ENCODE measurements at regions not wholly inside any gene's neighbourhood (a gene's known extent, or its start where the extent isn't known, plus 50 kb on each side); places are given as distances from the start of the nearest gene placed in this dataset.

DNA sequence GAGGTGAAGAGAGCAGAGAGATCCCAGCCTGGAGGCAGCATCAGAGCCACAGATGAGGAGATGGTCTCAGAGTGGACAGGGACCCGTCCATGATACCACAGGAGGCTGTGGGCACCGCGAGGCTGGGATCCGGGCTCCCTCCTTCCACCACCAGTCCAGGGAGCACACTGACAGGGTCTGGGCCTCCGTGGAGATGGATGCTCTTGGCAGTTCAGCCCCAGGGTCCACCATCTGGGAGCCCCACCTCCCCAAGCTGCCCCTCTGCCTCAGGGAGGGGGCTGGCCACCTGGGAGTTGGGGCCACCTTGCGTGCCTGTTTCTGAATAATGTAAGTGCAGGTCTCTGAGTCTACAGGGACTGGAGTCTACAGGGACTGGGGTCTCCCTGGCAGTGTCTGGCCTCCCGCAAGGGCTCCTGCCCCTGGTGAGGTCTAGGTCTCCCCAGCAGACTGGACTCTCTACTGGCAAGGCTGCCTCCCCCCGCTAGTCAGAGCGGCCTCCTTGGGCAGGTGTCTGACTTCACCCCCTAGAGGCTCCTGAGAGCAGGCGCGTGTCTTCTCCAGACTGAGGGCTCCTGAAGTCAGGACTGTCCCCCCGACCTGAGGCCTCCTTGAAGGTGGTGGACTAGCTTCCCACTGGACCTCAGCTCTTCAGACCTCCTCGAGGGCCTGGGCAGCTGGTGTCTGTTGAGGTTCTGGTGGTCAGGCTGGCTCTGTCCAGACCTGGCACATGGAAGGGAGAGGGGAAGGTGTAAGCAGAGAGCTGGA is 218.5 kb downstream of the PTPRU start:
- FAIRE-seq = no peak

DNA sequence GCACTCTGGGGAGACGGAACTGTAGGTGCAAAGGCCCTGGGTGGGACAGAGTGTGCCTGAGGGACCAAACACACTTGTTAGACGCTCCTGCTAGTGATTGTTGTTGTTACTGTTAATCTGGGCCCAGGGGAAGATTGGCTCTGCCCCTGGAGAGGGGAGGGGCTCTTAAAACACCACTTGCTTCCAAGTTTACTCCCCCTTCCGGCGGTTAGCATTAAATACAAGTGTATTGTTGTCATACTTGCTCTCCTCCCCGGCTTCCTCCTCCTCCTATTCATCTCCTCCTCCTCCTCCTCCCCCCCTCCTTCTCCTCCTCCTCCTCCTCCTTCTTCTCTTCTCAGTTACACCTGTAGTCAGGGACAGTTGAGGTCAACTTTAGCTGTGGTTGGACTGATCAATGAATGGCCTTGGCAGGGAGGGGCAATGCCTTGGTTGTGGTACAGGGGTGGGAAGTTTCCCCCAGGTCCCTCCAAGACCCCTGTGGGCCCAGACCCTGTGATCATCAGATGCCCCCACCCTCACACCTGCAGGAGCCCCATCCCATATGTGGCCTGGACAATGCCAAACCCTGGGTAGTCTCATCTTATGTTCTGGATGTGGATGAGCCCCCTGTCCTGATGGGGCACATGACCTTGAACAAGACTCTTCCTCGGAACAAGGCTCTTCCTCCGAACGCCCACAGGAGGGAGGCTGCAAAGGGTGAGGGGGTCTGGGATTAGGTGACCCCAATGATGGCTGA is 217.3 kb downstream of the PTPRU start:
- FAIRE-seq = no peak

DNA sequence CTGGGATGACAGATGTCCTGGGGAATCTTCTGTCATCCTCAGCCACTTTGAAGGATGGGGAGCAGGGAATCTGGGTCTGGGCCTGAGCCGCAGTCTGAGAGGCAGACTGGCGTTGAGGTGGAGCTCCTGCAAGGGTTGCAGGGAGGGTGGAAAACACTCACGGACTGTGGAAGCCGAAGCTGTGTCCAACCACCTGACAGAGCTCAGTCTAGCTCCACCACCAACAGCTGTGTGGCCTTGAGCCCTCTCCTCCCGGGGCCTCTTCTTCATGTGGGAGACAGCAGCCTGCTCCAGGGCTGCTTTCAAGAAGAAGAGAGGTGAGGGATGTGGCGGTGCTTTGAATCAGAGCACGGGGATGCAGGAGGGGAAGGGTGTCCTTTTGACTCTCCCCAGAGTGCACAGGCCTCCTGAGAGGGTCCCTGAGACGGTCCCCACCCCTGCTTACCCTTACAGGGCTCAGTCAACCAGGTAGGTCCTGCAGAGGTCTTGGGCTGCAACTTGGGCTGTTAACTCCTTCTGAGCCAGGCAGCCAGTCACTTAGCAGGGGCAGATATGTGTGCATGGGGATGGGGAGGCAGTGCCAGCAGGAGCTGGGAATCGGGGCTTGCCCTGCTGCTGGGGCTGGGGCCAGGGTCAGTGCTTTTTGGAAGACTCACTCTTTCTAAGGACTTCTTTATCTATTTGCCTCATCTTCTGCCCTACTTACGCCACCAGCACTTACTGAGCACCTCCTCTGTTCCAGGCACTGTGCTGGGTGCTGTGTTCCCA is 216.3 kb downstream of the PTPRU start:
- FAIRE-seq = no peak

DNA sequence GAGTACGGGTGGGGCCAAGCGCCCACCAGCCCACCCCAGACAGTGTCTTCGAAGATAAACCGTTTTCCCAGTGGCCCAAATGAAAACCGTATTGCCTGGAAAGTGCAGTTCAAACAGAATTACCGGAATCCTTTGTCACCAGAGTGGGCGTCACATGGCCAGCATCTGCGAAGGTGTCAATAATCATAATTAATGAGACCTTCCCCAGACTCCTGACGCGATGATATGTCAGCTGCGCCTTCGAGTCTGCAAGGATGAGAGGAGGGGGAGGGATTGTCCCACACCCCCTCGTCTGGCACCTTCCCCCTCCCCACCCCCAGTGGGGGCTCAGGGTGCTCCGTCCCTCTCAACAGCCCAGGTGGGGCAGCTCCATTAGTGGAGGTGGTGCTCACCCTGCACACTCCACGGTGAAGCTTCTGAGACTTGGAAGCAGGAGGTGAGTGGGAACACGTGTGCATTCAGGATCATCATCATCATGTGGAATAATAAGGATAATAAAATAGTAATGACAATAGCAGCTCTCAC is 215.1 kb downstream of the PTPRU start:
- FAIRE-seq = no peak

DNA sequence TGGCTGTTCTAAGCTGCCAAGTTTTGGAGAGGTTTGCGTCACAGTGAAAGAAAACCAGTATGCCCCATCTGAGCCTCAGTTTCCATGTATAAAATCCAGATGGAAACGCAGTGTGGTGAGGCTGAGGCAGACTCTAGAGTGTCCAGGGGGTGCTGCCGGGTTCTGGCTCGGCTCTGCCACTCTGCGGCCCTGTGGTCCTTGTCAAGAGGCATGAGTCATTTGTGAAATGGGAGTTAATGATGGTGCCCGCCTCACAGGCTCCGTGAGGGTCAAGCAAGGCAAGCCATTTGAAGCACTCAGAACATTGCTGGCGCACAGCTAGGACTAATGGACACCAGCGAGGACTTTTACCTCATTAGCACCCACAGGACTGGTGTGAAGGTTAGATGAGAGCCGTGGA is 214.3 kb downstream of the PTPRU start:
- FAIRE-seq = no peak

DNA sequence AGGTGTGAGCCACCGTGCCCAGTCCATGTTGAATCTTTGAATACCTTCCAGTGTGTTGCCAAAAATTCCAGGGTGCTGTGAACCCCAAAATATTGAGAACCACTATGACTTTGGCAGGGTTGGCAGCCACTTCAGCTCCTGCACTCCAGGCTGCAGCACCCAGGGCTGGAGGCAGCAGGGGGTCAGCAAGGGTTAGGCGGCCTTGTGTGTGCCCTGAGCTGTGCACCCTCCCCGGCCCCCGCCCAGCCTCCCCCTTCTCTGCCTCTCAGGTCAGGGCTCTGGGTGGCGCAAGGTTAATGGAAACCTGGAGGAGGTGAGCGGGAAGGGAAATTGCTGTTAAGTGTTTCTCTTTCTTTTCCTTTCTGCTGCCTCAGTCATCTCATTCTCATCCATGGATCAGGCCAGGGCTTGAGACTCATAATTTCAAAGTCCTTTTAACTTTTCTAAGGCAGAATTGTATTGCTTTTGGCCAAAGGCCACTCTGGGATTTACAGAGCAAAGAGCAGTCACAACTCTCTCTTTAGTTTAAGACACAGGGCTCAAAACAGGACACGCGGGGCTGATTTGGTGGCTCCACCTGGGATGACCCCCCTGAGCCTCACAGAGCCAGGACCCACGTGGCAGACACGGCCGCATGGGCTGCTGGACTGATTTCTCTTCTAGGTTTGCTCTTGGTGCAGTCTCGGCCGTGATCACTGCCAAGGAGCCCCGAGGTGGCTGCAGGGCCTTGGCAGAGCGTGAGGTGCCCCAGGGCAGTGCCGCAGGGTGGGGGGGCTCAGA is 212.3 kb downstream of the PTPRU start:
- no peak for FAIRE-seq

DNA sequence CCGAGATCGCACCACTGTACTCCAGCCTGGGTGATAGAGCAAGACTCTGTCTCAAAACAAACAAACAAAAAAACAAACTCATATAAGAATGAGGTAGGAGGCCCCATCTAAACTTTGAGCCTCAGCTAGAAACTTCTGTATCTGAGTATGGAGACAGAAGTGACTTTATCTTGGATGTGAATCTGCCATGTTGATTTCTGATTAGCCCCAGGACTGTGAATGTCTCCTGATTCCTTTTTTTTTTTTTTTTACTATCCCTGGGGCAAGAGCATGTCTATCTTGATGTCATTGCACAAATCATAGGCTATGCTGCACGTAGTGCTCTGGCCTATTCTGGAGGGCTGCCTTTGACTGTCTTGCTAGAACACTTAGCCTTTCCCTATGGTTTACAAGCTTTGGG is 211.0 kb downstream of the PTPRU start:
- no peak for FAIRE-seq

DNA sequence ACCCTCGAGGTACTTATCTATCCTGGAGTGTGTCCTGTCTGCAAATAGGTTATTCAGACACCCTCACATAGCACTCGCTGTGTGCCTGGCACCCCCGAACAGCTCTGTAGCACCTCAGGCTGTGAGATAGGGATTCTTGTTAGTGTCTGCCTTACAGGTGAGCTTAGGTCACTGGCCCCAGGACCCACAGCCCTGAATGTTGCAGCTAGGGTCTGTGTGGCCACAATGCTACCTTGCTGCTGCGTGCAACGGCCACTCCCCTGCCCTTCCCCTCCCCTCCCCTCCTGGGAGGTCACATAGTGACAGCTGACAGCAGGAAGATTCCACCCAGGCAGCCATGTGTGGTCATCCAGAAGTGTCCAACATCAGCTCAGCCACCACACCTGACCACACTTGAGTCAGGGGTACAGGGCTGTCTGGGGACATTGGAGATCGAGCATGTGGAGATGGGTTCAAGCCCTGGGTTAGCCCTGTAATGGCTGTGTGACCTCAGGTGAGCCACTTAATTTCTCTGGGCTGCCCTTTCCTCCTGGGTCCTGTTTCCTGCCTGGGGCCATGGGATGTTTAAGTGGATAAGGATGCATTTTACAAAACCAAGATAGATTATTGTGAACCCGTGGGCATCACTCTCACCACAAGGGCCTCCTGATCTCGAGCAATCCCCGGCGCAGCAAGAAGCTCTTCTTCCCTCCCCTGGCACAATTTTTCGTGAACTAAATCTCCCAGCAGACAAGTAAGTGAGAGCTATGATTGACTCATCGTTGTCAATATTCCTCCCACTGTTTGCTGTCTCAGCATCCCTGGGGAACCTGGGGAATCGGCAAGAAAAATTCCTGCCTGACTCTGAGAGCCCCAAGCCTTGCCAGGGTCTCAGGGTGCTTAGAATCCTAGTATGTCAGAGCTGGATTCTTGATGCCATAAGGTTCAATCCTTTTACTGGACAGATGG is 208.7 kb downstream of the PTPRU start:
- no peak for FAIRE-seq

DNA sequence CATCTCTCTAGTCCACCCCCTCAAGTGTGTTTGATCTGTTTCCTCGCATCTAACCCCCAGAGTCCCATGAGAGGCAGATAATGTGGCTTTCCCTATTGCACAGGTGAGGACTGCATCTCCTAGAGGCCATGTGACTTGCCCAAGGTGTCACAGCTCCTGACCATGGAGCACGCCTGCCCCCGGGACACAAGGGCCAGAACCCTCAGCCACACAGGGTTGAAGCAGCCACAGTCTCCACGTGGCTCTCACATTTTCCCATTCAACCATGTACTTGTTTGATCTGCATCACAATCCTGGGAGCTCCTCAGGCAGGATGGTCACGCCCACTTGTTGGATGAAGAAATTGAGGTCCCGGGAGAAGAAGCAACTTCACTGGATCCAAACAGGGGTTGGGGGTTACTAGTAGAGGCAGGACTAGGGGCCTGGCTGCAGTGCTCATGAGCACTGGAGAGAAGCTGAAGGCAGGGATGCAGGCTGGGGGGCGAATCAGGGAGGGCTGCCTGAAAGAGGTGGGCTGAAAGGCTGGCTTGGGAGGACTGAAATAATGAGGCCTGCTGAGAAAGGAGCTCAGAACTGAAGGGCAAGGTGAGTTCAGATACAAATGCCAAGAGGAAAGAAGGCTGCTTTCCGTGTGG is 207.9 kb downstream of the PTPRU start:
- FAIRE-seq = no peak

DNA sequence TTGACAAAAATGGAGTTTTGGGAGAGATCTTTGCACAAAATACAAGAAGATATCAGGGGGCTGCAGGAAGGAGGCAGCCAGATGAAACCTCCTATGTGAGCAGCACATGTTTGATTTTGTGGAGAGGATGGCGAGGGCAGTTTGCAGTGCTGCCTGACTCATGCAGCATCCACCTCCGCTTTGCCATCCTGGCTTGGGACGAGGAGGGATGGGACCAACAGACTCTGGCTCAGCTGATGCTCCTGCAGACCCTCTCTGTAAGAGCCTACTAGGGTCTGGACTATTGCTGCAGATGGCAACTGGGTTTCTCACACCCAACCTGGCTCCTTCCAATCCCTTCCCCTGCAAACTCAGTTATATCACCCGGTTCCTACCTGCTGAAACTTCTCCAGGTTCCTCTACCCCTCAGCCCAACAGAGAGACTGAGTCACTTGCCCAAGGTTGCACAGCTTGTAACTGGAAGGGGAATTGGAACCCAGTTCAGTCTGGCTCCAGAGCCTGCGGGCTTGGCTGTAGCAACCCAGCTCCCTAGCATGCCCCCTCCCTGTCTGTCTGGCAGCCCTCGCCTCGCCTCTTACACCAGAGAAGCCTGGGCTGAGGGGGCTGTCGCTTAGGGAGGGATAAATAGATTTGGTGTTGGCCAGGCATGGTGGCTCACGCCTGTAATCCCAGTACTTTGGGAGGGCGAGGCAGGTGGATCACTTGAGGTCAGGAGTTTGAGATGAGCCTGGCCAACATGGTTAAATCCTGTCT is 205.8 kb downstream of the PTPRU start:
- FAIRE-seq = no peak

DNA sequence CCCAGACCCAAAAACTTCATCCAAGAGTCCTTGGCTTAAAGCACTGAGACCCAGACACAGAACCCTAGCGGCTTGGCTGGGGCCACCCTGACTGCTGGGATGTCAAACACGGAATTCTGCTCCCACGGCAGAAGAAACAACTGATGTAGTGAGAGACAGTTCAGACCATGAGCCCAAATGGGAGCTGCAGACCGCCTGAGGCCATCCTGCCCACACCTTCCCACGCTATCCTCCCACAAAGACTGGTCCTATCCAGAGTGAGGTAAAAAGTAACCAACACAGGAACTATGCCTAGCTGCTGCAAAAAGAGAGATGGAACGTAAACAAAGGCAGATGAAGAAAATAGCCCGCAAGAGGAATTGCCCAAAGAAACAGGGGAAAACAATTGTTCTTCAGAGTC is 203.3 kb downstream of the PTPRU start:
- no peak for FAIRE-seq

DNA sequence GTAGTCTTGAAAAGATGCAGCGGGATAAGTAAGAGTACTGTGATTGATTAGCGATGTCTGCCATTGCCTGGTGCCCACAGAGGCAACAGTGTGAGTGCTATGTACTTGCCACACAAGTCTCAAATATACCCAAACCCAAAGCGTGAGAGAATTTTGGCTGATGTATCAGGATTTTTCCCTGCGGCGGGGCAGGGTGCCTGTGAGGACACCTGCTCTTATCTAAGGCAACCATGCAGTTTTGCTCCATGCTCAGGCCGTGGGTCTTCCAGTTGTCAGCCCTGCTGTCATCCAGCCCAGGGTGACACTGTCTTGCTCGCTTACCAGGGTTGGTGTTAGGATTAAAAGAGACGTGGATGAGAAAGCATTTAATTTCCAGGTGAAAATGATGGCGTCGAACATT is 202.7 kb downstream of the PTPRU start:
- FAIRE-seq = no peak

DNA sequence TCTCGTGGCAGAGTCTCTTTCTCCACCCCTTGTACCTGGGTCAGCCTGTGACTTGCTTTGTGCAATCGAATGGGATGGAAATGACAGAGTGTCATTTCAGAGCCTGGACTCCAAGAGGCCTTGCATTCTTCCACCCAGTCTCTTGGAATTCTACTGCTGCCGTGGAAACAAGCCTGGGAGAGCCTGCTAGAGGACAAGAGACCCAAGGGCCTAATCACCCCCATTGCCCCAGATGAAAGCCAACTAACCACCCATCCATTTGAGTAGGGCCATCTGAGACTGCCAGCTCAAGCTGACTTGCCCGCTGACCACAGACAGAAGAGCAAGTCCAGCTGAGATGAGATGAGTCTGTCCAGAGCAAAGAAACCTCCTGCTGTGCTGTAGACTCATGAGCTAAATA is 201.6 kb downstream of the PTPRU start:
- FAIRE-seq = no peak

DNA sequence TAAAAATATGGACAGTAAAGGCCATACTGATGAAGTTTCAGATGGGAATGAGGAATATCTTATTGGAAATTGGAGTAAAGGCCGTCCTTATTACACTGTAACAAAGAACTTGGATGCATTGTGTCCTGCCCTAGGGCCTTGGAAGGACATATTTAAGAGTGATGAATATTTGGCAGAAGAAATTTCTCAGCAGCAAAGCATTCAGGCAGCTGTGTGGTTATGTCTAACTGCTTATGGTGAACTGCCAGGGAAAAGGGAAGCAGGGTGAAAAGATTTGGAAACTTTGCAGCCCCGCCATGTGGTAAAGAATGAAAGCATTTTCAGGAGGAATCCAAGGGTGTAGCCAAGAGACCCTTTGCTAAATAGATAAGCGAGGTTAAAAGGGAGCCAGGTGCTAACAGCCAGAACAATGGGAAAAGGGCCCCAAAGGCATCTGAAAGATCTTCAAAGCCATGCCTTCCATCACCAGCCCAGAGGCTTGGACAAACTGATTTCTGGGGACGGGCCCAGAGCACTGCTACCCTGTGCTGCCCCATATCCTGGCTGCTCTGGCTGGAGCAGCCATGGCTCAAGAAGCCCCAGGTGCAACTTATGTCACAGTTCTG is 200.0 kb downstream of the PTPRU start:
- no peak for FAIRE-seq

DNA sequence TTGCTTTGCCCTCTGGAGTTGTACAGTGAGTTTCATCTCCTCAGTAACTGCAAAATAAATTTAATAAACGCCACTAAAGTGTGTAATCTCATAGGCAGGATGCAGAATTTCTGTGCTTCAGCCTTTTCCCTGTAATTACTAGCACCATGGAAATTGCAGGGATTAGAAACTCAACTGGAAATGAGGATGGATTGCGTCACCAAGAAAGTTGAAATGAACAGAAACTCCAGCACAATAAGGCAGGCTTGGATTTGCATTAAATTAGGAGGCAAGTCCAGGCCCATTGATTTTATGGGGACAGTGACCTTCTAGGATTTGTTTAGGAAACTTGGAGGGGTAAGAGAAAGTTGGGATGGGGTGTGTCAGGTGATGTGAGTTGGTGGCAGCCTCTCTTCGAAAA is 197.5 kb downstream of the PTPRU start:
- no peak for FAIRE-seq

DNA sequence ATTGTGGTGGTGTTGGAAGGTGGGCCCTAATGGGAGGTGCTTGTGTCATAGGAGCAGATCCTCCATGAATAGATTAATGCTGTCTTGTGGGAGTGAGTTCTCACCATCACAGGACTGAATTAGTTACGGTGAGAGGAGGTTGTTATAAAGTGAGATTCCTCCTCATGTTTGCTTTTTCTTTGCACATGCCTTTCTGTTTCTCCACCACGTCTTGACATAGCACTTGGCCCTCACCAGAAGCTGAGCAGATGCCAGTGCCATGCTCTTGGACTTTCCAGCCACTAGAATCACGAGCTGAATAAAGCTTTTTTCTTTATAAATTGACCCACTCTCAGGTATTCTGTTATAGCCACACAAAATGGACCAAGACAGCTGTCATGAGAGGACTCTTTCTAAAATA is 194.8 kb downstream of the PTPRU start:
- FAIRE-seq = no peak

DNA sequence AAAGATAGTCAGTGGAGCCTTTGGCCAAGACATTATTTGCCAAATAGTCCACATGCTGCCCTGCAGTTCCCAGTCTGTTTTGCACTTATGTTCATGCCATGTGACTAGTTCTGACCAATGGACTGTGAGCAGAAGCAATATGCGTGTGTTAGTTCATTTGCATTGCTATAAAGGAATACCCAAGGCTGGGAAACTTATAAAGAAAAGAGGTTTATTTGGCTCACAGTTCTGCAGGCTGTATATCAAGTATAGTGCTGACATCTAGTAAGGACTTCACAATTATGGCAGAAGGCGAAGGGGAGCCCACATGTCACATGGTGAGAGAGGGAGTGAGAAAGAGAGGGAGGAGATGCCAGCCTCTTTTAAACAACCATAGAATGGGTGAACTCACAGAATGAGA is 193.3 kb downstream of the PTPRU start:
- FAIRE-seq = no peak

DNA sequence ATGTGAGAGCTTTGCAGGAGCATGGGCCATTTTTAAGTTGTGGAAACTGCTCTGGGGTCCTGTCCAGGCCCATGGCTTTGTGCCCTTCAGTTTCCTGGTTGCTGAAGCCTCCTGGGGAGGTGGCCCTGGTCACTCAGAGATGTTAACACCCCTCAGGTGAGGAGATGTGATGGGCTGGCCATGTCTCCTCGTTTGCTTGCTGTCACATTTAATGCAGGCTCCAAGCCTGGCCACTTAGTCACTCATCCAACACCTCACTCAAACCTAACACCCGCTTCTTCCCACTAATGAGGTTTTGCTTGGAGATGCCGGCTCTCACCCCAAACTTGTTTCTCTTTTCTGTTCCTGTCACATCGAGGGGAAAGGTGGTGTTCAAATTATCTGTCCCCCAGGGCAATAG is 192.7 kb downstream of the PTPRU start:
- FAIRE-seq = no peak

DNA sequence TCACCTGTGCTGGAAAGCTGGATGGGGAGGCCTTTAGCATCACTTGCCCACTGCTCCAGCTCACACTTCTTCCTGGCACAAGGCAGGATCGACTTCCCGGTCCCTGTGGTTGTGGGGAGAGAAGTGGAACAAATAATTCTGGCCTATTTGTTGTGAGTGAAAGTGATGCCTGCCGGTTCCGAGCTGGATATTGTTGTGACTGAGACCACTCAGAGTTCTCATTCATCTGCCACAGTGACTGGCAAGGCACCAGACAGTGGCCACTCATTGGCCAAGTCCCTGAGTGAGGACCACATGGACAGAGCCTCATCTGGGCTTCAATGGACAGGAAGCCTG is 191.9 kb downstream of the PTPRU start:
- FAIRE-seq = no peak

Data from TTC549 (cell line).